Epithelial cell of esophagus (primary cell): ENCODE measurements at regions not wholly inside any gene's neighbourhood (a gene's known extent, or its start where the extent isn't known, plus 50 kb on each side); places are given as distances from the start of the nearest gene placed in this dataset.

ENCODE experiments used
- DNase-seq: peaks from one replicate; pipeline ENCODE4 v3.0.0; 2010; ENCODE audit warnings: low read depth
- H3K4me3 ChIP-seq: 2 replicates; pipeline ENCODE4 v1.5.1; 2011; ENCODE audit warnings: mild to moderate bottlenecking, low read length, control low read depth
- TF ChIP-seq, protein P1 (sequence below): IDR thresholded peaks from 2 replicates; pipeline ENCODE4 v1.5.1; 2011; ENCODE audit warnings: low read depth, mild to moderate bottlenecking, low read length, control low read depth, inconsistent platforms; ENCODE audit not compliant: insufficient read depth; ENCODE audit errors: missing control alignments

- H3K4me3 ChIP-seq, result no peak overlapping the region
- DNase-seq, result no peak
- TF ChIP-seq, protein P1, sequence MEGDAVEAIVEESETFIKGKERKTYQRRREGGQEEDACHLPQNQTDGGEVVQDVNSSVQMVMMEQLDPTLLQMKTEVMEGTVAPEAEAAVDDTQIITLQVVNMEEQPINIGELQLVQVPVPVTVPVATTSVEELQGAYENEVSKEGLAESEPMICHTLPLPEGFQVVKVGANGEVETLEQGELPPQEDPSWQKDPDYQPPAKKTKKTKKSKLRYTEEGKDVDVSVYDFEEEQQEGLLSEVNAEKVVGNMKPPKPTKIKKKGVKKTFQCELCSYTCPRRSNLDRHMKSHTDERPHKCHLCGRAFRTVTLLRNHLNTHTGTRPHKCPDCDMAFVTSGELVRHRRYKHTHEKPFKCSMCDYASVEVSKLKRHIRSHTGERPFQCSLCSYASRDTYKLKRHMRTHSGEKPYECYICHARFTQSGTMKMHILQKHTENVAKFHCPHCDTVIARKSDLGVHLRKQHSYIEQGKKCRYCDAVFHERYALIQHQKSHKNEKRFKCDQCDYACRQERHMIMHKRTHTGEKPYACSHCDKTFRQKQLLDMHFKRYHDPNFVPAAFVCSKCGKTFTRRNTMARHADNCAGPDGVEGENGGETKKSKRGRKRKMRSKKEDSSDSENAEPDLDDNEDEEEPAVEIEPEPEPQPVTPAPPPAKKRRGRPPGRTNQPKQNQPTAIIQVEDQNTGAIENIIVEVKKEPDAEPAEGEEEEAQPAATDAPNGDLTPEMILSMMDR, result no peak
These were observed 179.1 kb upstream of the LYPLAL1 start for GRCh38 chr1:218994615-218995014.

GRCh38 chr1:218995091-218995665 lies 178.5 kb upstream of the LYPLAL1 start:
- no peak for DNase-seq
- H3K4me3 ChIP-seq, result no peak overlapping the region
- TF ChIP-seq, protein P1, result no peak

- TF ChIP-seq, protein P1, result peak; percentile 13
- peak; percentile 9 for DNase-seq
- no peak overlapping the region for H3K4me3 ChIP-seq
These were observed 177.3 kb upstream of the LYPLAL1 start for GRCh38 chr1:218996362-218996761.

DNA sequence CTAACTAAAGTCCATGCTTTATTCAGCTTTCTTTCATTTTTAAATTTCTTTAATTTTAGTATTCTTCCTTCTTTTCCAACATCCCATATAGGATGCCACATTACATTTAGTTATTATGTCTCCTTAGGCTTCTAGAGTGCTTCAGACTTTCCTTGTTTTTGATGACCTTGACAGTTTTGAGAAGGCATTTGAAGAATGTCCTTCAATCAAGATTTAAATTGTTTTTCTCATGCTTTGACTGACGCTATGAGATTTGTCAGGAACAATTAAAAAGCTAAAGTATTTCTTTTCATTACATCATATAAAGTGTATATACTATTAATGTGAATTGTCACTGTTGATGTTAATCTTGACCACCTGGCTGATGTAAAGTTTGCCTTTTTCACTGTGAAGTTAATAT lies 173.7 kb upstream of the LYPLAL1 start:
- TF ChIP-seq, protein P1, result no peak
- H3K4me3 ChIP-seq, result no peak overlapping the region
- DNase-seq, result no peak

DNA sequence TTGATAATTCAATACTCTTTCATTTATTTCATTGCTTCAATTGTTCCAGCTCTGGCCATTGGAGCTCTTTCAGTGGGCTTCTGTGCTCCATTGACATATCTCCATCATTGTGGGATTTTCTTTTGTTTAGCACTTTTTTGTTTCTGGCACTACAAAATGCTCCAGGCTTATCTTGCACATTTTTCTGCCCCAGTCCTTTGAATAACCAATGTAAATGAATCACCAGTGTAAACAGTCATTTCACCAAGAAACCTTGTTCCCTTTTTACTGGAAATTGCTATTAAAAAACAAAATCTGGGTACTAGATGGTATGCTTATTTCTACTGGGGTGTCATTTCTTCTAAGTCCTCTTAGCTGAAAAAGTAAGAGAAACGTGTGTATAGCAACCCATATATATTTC lies 173.0 kb upstream of the LYPLAL1 start:
- DNase-seq, result peak; percentile 9
- TF ChIP-seq, protein P1, result no peak
- H3K4me3 ChIP-seq, result no peak overlapping the region

DNA sequence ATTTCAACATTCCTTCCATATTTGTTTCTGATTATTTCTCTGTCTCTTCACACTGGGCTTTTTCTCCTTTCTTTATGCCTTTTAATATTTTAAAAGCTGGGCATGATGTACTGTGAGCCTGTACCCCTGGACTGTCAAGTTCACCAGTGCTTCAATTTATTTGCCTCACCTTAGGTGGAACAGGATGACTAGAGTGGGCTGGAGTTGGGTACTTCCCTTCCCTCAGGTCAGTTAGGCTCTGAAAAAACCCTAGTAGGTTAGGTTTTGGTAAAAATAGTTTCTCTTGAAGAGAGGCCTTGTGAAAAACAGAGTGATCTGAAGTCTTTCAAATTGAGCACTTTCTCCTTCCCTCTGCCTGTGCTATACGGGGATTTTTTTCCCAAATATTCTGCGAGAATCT lies 163.0 kb upstream of the LYPLAL1 start:
- H3K4me3 ChIP-seq, result no peak overlapping the region
- TF ChIP-seq, protein P1, result no peak
- DNase-seq, result no peak

GRCh38 chr1:219020386-219020785 lies 153.3 kb upstream of the LYPLAL1 start:
- H3K4me3 ChIP-seq, result no peak overlapping the region
- no peak for DNase-seq
- TF ChIP-seq, protein P1, result no peak
